HG02623 (cell line): ENCODE measurements at regions not wholly inside any gene's neighbourhood (a gene's known extent, or its start where the extent isn't known, plus 50 kb on each side); places are given as distances from the start of the nearest gene placed in this dataset.

ENCODE experiments used
- ATAC-seq: cut with Tn5 transposase; IDR thresholded peaks from one replicate; pipeline ENCODE4 v1.9.1; 2021; ENCODE audit warnings: moderate library complexity; ENCODE audit not compliant: unreplicated experiment

- ATAC-seq: no peak
Measured at GRCh38 chr18:73924307-73924706, 223.3 kb downstream of the FBXO15 start.

- ATAC-seq: no peak
Measured at GRCh38 chr18:73923866-73924265, 223.8 kb downstream of the FBXO15 start.

GRCh38 chr18:73920033-73920432, 227.6 kb downstream of the FBXO15 start:
- ATAC-seq: no peak

- no peak for ATAC-seq
Measured at GRCh38 chr18:73918816-73919215, 228.8 kb downstream of the FBXO15 start.

GRCh38 chr18:73917046-73917445, 230.6 kb downstream of the FBXO15 start:
- ATAC-seq: no peak

GRCh38 chr18:73913505-73913904, 234.1 kb downstream of the FBXO15 start:
- no peak for ATAC-seq

- no peak for ATAC-seq
Measured at GRCh38 chr18:73908323-73908722, 239.3 kb downstream of the FBXO15 start.

- ATAC-seq: no peak
Measured at GRCh38 chr18:73901566-73901965, 246.1 kb downstream of the FBXO15 start.

- ATAC-seq: no peak
Measured at GRCh38 chr18:73901151-73901550, 246.5 kb downstream of the FBXO15 start.

- ATAC-seq: no peak
Measured at GRCh38 chr18:73900106-73900835, 247.4 kb downstream of the FBXO15 start.

- no peak for ATAC-seq
Measured at GRCh38 chr18:73897517-73897916, 250.1 kb downstream of the FBXO15 start.

GRCh38 chr18:73896685-73897084, 250.9 kb downstream of the FBXO15 start:
- no peak for ATAC-seq

- no peak for ATAC-seq
Measured at GRCh38 chr18:73895701-73896100, 251.9 kb downstream of the FBXO15 start.

- no peak for ATAC-seq
Measured at GRCh38 chr18:73893880-73894279, 253.8 kb downstream of the FBXO15 start.

- ATAC-seq: no peak
Measured at GRCh38 chr18:73891572-73892421, 255.8 kb downstream of the FBXO15 start.

- ATAC-seq: no peak
Measured at GRCh38 chr18:73888565-73888964, 259.1 kb downstream of the FBXO15 start.

- ATAC-seq: no peak
Measured at GRCh38 chr18:73887801-73888200, 259.8 kb downstream of the FBXO15 start.

GRCh38 chr18:73884868-73885267, 262.8 kb downstream of the FBXO15 start:
- no peak for ATAC-seq

GRCh38 chr18:73881396-73881917, 266.2 kb downstream of the FBXO15 start:
- ATAC-seq: no peak

GRCh38 chr18:73880387-73880786, 267.2 kb downstream of the FBXO15 start:
- ATAC-seq: no peak

- ATAC-seq: no peak
Measured at GRCh38 chr18:73879766-73880165, 267.9 kb downstream of the FBXO15 start.

- ATAC-seq: no peak
Measured at GRCh38 chr18:73879328-73879727, 268.3 kb downstream of the FBXO15 start.
